ENCODE measurements at regions not wholly inside any gene's neighbourhood (a gene's known extent, or its start where the extent isn't known, plus 50 kb on each side); places are given as distances from the start of the nearest gene placed in this dataset.

DNA sequence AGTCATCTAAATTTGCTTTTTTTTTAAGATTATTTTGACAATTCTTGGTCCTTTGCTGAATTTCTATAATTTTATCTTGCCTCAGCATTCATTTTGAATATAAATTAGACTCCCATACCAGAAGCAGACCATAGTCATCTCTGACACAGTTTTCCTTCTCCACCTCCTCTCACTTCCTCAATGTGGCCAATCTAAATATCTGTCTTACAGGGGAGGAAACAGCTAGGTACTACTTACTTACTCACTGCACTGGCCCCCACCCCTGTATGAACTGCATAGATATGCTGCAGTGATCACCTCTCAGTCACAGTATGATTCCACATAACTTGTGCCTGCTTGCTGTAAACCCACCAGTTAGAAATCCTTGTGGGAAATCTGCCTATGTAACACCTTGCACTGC, 665.6 kb downstream of the FGF9 start:
- Mint-ChIP-seq H3K4me3 (no peak overlapping the region), H3K4me1 (no peaks in the 10 kb centered on the region), H3K36me3 (ENCODE audit: low read depth) (no peaks in the 10 kb centered on the region), H3K27me3 (no peaks in the 10 kb centered on the region), H3K9me3 (peaks cover 10% of the 10 kb centered on the region), H3K27ac (no peak overlapping the region)
- no peak for ATAC-seq (replicated peaks)

- peaks cover 6% of the 10 kb centered on the region for H3K4me1 Mint-ChIP-seq
- peak; percentile 93 for ATAC-seq (replicated peaks)
- H3K27ac Mint-ChIP-seq, result no peak overlapping the region
- H3K27me3 Mint-ChIP-seq, result no peaks in the 10 kb centered on the region
- H3K4me3 Mint-ChIP-seq, result no peak overlapping the region
- no peaks in the 10 kb centered on the region for H3K9me3 Mint-ChIP-seq
- no peaks in the 10 kb centered on the region for H3K36me3 Mint-ChIP-seq (ENCODE audit: low read depth)
Observed at GRCh38 chr13:22357132-22357531, 686.3 kb downstream of the FGF9 start.

DNA sequence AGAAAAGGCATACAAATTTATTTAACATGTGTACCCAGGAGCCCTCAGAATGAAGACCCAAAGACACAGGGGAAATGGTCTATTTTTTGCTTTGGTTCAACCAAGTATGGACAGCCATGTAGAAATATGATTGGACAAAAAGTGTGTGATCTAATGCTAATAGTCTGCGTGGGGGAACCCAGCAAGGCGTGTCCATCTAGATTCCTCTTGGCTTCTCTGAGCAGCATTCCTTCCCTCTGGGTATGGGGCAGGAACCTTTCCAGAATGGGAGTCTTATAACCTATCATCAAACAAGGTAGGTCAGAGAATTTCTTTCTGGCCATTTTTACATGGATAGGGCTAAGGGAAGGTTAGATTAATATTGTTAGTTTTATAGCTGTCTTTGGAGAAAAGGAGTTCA, 698.2 kb downstream of the FGF9 start:
- ATAC-seq (replicated peaks), result no peak
- Mint-ChIP-seq H3K4me3 (no peak overlapping the region), H3K27me3 (peaks cover 3% of the 10 kb centered on the region), H3K27ac (no peak overlapping the region), H3K4me1 (no peaks in the 10 kb centered on the region), H3K9me3 (peaks cover 9% of the 10 kb centered on the region), H3K36me3 (ENCODE audit: low read depth) (no peaks in the 10 kb centered on the region)

- Mint-ChIP-seq H3K4me1 (no peaks in the 10 kb centered on the region), H3K27me3 (peaks cover 3% of the 10 kb centered on the region), H3K9me3 (peaks cover 5% of the 10 kb centered on the region), H3K27ac (no peak overlapping the region), H3K4me3 (no peak overlapping the region), H3K36me3 (ENCODE audit: low read depth) (no peaks in the 10 kb centered on the region)
- ATAC-seq (replicated peaks), result no peak
Observed at GRCh38 chr13:22369840-22370239, 699.0 kb downstream of the FGF9 start.

DNA sequence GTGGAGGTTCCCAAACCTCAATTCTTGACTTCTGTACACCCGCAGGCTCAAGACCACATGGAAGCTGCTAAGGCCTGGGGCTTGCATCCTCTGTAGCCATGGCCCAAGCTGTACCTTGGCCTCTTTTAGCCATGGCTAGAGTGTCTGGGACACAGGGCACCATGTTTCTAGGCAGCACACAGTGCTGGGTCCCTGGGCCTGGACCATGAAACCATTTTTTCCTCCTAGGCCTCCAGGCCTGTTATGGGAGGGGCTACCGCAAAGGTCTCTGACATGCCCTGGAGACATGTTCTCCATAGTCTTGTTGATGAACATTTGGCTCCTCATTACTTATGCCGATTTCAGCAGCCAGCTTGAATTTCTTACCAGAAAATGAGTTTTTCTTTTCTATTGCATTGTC, 701.4 kb downstream of the FGF9 start:
- H3K36me3 Mint-ChIP-seq (ENCODE audit: low read depth), result no peaks in the 10 kb centered on the region
- no peak overlapping the region for H3K27ac Mint-ChIP-seq
- H3K27me3 Mint-ChIP-seq, result peaks cover 3% of the 10 kb centered on the region
- no peaks in the 10 kb centered on the region for H3K4me1 Mint-ChIP-seq
- no peak for ATAC-seq (replicated peaks)
- peaks cover 10% of the 10 kb centered on the region for H3K9me3 Mint-ChIP-seq
- H3K4me3 Mint-ChIP-seq, result no peak overlapping the region

DNA sequence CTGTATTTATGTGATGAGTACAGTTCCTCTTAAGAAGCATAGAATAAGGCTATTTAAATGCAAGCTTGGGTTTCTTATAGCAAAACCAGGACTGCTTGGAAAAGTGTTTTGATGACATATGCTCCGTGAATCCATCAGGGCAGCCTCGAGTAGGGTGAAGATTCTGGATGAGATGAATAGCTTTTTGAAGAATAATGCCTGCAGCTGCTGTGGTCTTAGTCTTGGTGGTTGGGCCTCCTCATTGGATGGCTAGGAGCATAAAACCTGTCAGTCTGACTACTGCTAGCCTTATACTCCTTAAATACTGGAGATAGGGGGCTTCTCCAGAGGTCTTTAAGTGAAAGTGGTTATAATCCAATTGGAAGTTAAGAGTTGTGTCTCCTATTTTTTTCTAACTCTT, 704.3 kb downstream of the FGF9 start:
- H3K27me3 Mint-ChIP-seq, result peaks cover under 1% of the 10 kb centered on the region
- H3K9me3 Mint-ChIP-seq, result peaks cover 20% of the 10 kb centered on the region
- H3K27ac Mint-ChIP-seq, result no peak overlapping the region
- no peaks in the 10 kb centered on the region for H3K4me1 Mint-ChIP-seq
- no peak overlapping the region for H3K4me3 Mint-ChIP-seq
- no peak for ATAC-seq (replicated peaks)
- no peaks in the 10 kb centered on the region for H3K36me3 Mint-ChIP-seq (ENCODE audit: low read depth)

DNA sequence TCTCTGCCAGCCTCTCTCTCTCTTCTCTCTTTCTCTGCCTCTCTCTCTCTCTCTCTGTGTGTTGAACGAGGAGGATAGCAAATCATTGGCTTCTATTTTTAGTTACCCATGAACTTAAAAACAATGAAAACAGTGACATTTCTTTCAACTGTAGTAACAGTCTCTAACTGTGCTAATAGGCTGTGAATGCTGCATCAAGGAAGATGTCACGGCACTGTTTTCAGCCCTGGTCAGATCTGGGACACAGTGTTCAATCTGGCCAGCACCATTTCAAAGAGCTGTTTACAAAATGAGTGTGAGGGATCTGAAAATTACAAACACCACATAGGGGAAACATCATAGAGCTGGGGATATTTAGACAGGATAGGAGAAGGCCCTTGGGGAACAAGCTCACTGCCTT, 717.0 kb downstream of the FGF9 start:
- Mint-ChIP-seq H3K4me3 (no peak overlapping the region), H3K27me3 (peaks cover 3% of the 10 kb centered on the region), H3K4me1 (no peaks in the 10 kb centered on the region), H3K36me3 (ENCODE audit: low read depth) (no peaks in the 10 kb centered on the region), H3K27ac (no peak overlapping the region), H3K9me3 (peaks cover 6% of the 10 kb centered on the region)
- no peak for ATAC-seq (replicated peaks)

DNA sequence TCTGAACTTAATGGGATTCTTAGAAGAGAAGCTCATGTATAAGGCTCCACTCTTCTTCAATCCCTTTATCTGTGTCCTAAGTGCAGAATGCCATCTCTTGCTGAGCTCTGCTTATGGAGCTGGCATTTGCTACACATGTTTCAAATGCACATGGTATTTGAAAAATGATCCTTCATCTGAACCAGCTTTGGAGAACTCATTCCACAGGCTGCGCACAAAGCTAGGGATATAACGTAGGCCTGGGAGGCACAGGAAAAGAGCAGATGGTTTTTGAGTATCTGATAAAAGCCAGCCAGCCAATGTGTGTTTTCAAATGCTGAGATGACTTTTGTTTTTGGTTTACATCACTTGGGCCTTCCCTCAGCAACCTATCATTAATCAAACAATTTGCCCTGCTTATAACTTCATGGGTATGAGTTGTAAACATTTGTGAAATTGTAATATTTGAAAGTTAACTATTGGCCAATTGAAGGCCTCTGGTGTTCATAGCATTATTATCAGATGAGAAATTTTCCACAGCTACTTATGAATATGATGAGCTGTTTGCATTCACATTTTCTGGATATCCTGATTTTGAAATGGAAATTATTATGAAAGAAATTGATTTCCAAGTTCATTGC, 729.0 kb downstream of the FGF9 start:
- ATAC-seq (replicated peaks), result no peak
- no peaks in the 10 kb centered on the region for H3K27me3 Mint-ChIP-seq
- H3K27ac Mint-ChIP-seq, result no peak overlapping the region
- no peaks in the 10 kb centered on the region for H3K4me1 Mint-ChIP-seq
- H3K9me3 Mint-ChIP-seq, result no peaks in the 10 kb centered on the region
- no peaks in the 10 kb centered on the region for H3K36me3 Mint-ChIP-seq (ENCODE audit: low read depth)
- no peak overlapping the region for H3K4me3 Mint-ChIP-seq

DNA sequence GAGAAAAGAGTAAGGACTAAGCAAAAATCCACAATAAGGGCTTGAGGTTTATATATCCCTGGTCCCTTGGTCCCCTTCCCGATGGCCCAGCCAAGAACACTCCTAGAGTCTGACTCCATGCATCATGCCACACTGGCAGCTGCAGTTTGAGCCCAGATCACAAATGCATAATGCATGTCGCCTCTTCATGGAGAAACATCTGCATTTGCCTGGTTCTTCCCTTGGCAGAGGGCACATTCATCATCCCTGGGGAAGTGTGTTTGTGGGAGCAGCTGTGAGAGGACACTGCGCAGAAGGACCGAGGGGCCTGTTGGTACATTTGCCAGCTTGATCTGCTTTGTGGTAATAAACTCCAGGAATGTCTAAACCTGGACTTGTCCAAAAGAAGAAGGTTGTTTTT, 731.8 kb downstream of the FGF9 start:
- H3K27me3 Mint-ChIP-seq, result no peaks in the 10 kb centered on the region
- no peaks in the 10 kb centered on the region for H3K36me3 Mint-ChIP-seq (ENCODE audit: low read depth)
- H3K4me1 Mint-ChIP-seq, result no peaks in the 10 kb centered on the region
- no peak overlapping the region for H3K27ac Mint-ChIP-seq
- H3K9me3 Mint-ChIP-seq, result no peaks in the 10 kb centered on the region
- no peak for ATAC-seq (replicated peaks)
- H3K4me3 Mint-ChIP-seq, result no peak overlapping the region

DNA sequence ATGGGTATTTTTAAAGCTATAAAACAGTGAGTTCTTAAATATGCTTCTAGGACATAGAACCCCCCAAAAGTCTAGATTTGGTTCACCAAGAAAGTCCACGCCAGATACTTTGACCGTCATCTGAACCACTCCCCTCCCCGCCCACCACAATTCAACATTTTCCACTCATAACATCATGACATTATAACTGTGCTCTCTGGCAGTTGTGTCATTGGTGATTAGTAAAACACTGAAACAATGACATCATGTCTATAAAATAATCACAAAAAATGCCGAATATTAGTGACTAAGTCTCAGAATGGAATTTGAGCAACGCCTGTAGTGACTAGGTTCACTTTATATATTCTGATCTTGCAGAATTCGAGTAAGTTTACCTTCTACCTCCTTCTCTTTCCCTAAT, 732.3 kb downstream of the FGF9 start:
- ATAC-seq (replicated peaks), result no peak
- Mint-ChIP-seq H3K4me3 (no peak overlapping the region), H3K36me3 (ENCODE audit: low read depth) (no peaks in the 10 kb centered on the region), H3K4me1 (no peaks in the 10 kb centered on the region), H3K27ac (no peak overlapping the region), H3K9me3 (no peaks in the 10 kb centered on the region), H3K27me3 (no peaks in the 10 kb centered on the region)

DNA sequence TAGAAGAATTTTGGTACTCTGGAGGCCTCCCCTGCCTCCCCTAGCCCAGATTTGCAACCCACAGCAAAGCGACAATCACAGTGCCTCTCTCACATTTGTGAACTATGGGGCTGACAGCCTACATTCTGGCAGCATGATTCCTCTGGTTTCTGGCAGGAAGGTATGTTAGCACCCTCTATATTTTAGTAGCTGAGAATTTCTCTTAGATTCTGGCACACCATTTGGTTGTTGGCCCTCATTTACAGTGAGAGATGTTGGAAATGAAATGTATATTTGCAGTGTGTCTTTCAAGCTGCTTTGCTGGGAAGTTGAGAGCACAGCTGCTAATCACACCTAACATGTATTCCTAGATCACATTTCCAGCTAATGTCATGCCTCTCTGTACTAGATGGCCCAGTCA, 735.0 kb downstream of the FGF9 start:
- Mint-ChIP-seq H3K27me3 (no peaks in the 10 kb centered on the region), H3K27ac (no peak overlapping the region), H3K4me1 (no peaks in the 10 kb centered on the region), H3K9me3 (peaks cover 5% of the 10 kb centered on the region), H3K4me3 (no peak overlapping the region), H3K36me3 (ENCODE audit: low read depth) (no peaks in the 10 kb centered on the region)
- ATAC-seq (replicated peaks), result no peak

DNA sequence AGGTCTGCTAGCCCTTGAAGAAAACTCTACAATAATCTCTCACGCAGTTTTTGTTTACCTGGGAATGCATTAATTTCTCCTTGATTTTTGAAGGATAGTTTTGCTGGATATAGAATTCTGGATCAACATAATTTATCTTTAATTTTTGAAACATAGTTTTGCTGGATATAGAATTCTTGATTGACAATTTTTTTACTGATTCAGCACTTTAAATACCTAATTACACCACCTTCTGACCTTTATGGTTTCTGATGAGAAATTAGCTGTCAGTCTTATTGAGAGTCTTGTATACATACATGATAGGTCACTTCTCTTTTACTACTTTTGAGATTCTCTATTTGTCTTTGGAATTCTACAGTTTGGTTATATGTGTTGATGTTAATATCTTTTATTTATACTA, 741.6 kb downstream of the FGF9 start:
- H3K36me3 Mint-ChIP-seq (ENCODE audit: low read depth), result no peaks in the 10 kb centered on the region
- H3K4me3 Mint-ChIP-seq, result no peak overlapping the region
- ATAC-seq (replicated peaks), result no peak
- peaks cover 4% of the 10 kb centered on the region for H3K27me3 Mint-ChIP-seq
- peaks cover 25% of the 10 kb centered on the region for H3K9me3 Mint-ChIP-seq
- H3K27ac Mint-ChIP-seq, result no peak overlapping the region
- H3K4me1 Mint-ChIP-seq, result no peaks in the 10 kb centered on the region

DNA sequence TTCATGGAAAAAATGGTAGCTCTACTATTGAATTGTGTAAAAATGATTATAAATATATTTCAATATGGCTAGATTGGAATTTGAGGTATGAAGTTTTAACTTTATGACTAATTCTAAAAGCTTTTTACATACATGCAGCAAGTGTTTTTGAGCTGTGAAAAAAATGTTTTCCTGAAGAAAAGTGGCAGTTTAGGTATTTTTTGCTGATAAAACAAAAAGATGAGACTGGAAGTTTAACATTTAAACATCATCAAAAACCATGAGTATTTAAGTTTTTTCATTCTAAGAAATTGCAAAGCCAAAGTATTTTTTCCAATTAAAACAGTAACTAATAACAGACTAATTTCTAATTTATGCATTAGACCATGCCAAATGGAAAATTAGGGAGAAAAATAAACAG, 751.1 kb downstream of the FGF9 start:
- Mint-ChIP-seq H3K27me3 (peaks cover 3% of the 10 kb centered on the region), H3K36me3 (ENCODE audit: low read depth) (no peaks in the 10 kb centered on the region), H3K9me3 (peaks cover 4% of the 10 kb centered on the region), H3K4me1 (no peaks in the 10 kb centered on the region), H3K4me3 (no peak overlapping the region), H3K27ac (no peak overlapping the region)
- no peak for ATAC-seq (replicated peaks)

GRCh38 chr13:22422712-22423111, 751.8 kb downstream of the FGF9 start:
- peaks cover 4% of the 10 kb centered on the region for H3K9me3 Mint-ChIP-seq
- H3K36me3 Mint-ChIP-seq (ENCODE audit: low read depth), result no peaks in the 10 kb centered on the region
- H3K4me1 Mint-ChIP-seq, result no peaks in the 10 kb centered on the region
- ATAC-seq (replicated peaks), result no peak
- peaks cover 3% of the 10 kb centered on the region for H3K27me3 Mint-ChIP-seq
- H3K27ac Mint-ChIP-seq, result no peak overlapping the region
- H3K4me3 Mint-ChIP-seq, result no peak overlapping the region

GRCh38 chr13:22423261-22423660, 752.4 kb downstream of the FGF9 start:
- Mint-ChIP-seq H3K27ac (no peak overlapping the region), H3K4me3 (no peak overlapping the region), H3K4me1 (no peaks in the 10 kb centered on the region), H3K36me3 (ENCODE audit: low read depth) (no peaks in the 10 kb centered on the region), H3K27me3 (peaks cover 3% of the 10 kb centered on the region), H3K9me3 (peaks cover 4% of the 10 kb centered on the region)
- ATAC-seq (replicated peaks), result no peak

DNA sequence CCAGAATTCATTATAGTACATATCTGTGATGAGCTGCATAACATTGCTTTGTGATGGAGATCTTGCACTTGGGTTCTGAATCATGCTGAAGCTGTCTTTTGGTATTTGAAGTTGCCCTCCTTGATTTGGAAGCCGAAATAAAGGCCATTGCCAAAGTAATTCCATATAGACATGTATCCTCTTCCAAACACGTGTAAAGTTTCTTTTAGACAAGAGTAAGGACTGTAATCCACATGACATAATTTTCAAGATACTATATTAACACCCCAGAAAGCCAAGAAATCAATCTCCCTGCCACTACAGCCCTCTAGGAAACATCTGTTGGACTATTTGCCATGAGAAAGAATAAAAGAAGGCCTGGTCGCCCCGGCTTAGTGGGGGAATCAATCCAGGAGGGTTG, 754.2 kb downstream of the FGF9 start:
- H3K9me3 Mint-ChIP-seq, result peaks cover 4% of the 10 kb centered on the region
- H3K27ac Mint-ChIP-seq, result no peak overlapping the region
- H3K4me3 Mint-ChIP-seq, result no peak overlapping the region
- H3K36me3 Mint-ChIP-seq (ENCODE audit: low read depth), result no peaks in the 10 kb centered on the region
- no peaks in the 10 kb centered on the region for H3K4me1 Mint-ChIP-seq
- ATAC-seq (replicated peaks), result no peak
- peaks cover 3% of the 10 kb centered on the region for H3K27me3 Mint-ChIP-seq
